ENCODE measurements at regions not wholly inside any gene's neighbourhood (a gene's known extent, or its start where the extent isn't known, plus 50 kb on each side); places are given as distances from the start of the nearest gene placed in this dataset.

DNA sequence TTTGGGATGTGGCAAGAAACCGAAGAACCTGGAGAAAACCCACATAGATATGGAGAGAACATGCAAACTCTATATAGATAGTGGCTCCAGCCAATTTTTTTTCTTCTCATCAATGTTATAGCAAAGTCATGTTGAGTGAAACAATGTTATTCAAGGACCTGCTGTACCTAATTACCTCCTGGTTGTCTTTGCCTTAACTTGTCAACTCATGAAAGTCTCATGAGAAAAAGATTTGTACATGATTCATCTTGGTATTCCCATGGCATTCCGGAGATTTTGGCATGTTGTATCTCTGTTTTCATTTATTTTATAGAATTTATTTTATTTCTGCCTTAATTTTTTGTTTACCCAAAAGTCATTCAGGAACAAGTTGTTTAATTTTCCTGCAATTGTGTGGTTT, 303.8 kb upstream of the CDIN1 start:
- TF ChIP-seq, protein P1, sequence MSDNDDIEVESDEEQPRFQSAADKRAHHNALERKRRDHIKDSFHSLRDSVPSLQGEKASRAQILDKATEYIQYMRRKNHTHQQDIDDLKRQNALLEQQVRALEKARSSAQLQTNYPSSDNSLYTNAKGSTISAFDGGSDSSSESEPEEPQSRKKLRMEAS (IDR thresholded peaks at IDR 0.05): no peak
- TF ChIP-seq POLR2A (IDR thresholded peaks at IDR 0.05; ENCODE audit: borderline replicate concordance, extremely low read depth, insufficient read depth, insufficient read length) (no peak), EZH2 (IDR thresholded peaks at IDR 0.05) (no peak), TCF7L2 (IDR thresholded peaks at IDR 0.05; ENCODE audit: borderline replicate concordance, extremely low read depth, insufficient read depth, insufficient read length) (no peak), JUND (IDR thresholded peaks at IDR 0.05) (no peak), POLR2AphosphoS5 (IDR thresholded peaks at IDR 0.05; ENCODE audit: low read depth, low read length) (no peak), SIN3A (IDR thresholded peaks at IDR 0.05; ENCODE audit: low read depth) (no peak), SRF (IDR thresholded peaks at IDR 0.05; ENCODE audit: low read depth) (no peak), CEBPB (IDR thresholded peaks at IDR 0.05; ENCODE audit: low read depth) (no peak), FOSL1 (IDR thresholded peaks at IDR 0.05; ENCODE audit: low read depth) (no peak), ELF1 (IDR thresholded peaks at IDR 0.05; ENCODE audit: borderline replicate concordance, low read depth) (no peak)
- TF ChIP-seq, protein P2, sequence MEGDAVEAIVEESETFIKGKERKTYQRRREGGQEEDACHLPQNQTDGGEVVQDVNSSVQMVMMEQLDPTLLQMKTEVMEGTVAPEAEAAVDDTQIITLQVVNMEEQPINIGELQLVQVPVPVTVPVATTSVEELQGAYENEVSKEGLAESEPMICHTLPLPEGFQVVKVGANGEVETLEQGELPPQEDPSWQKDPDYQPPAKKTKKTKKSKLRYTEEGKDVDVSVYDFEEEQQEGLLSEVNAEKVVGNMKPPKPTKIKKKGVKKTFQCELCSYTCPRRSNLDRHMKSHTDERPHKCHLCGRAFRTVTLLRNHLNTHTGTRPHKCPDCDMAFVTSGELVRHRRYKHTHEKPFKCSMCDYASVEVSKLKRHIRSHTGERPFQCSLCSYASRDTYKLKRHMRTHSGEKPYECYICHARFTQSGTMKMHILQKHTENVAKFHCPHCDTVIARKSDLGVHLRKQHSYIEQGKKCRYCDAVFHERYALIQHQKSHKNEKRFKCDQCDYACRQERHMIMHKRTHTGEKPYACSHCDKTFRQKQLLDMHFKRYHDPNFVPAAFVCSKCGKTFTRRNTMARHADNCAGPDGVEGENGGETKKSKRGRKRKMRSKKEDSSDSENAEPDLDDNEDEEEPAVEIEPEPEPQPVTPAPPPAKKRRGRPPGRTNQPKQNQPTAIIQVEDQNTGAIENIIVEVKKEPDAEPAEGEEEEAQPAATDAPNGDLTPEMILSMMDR (IDR thresholded peaks at IDR 0.05 in 2 of 3, conservative IDR thresholded peaks at IDR 0.05 in 1 of 3; ENCODE audit: borderline replicate concordance in 1 of 3, insufficient read depth in 1 of 3, low read depth in 2 of 3, low read length in 2 of 3): no peak
- TF ChIP-seq, protein P3, sequence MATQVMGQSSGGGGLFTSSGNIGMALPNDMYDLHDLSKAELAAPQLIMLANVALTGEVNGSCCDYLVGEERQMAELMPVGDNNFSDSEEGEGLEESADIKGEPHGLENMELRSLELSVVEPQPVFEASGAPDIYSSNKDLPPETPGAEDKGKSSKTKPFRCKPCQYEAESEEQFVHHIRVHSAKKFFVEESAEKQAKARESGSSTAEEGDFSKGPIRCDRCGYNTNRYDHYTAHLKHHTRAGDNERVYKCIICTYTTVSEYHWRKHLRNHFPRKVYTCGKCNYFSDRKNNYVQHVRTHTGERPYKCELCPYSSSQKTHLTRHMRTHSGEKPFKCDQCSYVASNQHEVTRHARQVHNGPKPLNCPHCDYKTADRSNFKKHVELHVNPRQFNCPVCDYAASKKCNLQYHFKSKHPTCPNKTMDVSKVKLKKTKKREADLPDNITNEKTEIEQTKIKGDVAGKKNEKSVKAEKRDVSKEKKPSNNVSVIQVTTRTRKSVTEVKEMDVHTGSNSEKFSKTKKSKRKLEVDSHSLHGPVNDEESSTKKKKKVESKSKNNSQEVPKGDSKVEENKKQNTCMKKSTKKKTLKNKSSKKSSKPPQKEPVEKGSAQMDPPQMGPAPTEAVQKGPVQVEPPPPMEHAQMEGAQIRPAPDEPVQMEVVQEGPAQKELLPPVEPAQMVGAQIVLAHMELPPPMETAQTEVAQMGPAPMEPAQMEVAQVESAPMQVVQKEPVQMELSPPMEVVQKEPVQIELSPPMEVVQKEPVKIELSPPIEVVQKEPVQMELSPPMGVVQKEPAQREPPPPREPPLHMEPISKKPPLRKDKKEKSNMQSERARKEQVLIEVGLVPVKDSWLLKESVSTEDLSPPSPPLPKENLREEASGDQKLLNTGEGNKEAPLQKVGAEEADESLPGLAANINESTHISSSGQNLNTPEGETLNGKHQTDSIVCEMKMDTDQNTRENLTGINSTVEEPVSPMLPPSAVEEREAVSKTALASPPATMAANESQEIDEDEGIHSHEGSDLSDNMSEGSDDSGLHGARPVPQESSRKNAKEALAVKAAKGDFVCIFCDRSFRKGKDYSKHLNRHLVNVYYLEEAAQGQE (IDR thresholded peaks at IDR 0.05; ENCODE audit: low read depth): no peak

Measured in HCT116 (cell line).